NCI-H146 (cell line): ENCODE measurements at regions not wholly inside any gene's neighbourhood (a gene's known extent, or its start where the extent isn't known, plus 50 kb on each side); places are given as distances from the start of the nearest gene placed in this dataset.

Experiments
- DNase-seq: peaks from one replicate; lab custom pipeline; 2025; lab: John Stamatoyannopoulos, UW

DNA sequence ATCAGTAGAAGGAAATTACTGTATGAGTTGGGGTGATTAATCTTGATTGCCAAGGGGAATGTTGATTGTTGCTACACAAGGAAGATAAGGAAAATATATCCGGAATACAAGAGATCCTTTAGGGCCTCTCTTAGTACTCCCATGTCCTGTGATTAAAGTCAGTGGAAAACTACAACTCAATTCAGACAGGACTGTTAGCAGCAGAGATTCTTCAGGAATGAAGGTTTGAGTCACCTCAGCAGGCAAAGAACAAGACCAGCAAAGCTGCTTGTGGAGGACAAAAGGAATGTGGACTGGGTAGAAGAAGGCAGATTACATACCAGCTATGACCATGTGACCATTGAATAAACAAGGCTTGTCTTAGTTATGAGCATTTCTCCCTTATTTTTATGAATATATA is 478.2 kb downstream of the BUD13 start:
- no peak for DNase-seq

DNA sequence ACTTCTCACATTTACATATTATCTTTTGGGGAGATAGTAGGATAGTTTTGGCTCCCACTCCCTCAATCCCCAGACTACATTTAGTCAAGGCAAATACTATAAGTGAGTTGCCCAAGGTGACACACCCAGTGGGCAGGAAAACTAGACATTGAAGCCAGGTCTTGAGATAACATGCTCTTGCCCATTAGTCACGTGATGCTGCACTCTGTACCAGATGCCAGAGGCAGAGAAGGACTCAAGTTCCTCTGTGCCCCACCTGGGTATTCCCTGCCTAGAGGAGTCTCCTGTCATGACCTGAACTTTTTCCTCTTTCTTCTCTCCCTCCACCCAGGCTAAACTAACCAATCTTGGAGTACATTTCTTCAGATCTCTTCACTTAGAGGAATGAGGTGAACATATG is 484.9 kb downstream of the BUD13 start:
- DNase-seq: no peak

DNA sequence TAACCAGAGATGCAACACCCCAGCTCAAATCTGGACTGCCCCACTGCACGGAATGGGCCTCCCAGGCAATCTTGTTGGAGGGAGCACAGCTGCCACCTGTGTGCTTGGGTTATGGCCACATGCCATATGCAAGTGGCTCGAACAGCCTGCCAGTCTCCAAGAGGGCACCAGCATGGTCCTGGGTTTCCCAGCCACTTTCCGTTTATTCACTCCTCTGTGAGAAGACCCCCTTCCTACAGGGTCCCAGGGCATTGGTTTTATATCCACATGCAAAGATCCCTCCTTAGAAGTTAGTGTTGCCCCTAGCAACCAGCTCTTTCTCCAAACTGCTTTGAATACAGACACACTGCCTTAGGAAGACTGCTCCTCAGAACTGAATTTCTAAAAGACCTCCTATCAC is 487.8 kb downstream of the BUD13 start:
- DNase-seq: no peak

DNA sequence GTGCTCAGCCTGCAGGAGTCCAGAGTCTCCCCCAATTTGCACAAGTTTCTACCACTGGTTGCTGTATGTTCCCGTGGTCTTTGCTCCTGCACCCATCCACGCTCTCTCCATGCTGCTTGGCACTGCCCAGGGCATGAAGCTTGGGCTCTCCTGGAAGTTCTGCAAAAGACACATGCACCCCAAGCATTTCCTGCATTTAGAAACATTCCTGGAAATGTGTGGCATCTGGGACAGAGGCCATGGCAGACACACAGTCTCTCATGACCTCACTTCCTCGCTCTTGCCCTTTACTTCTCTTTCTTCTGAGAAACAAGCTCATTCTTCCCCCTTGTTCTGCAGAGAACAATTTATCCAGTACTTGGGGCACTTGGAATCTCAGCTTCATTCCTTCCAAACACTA is 489.5 kb downstream of the BUD13 start:
- DNase-seq: no peak

DNA sequence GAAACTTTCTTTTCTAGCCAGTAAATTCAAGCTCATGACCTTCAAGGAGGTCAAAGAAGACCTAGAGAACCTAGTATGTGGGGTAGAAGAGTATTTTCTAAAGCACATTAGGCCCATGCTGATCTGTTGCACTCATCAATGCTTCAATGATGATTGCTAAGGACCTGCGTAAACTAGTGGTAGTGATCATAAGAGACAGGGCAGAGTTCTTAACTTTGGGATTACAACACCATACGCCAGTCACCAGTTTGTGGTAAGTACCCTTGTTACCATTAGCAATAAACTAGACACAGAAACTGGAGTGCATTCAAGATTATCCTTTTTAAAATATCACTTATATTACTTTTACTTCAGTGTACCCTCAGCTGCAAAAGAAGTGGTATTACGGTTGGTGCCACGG is 490.3 kb downstream of the BUD13 start:
- DNase-seq: no peak

DNA sequence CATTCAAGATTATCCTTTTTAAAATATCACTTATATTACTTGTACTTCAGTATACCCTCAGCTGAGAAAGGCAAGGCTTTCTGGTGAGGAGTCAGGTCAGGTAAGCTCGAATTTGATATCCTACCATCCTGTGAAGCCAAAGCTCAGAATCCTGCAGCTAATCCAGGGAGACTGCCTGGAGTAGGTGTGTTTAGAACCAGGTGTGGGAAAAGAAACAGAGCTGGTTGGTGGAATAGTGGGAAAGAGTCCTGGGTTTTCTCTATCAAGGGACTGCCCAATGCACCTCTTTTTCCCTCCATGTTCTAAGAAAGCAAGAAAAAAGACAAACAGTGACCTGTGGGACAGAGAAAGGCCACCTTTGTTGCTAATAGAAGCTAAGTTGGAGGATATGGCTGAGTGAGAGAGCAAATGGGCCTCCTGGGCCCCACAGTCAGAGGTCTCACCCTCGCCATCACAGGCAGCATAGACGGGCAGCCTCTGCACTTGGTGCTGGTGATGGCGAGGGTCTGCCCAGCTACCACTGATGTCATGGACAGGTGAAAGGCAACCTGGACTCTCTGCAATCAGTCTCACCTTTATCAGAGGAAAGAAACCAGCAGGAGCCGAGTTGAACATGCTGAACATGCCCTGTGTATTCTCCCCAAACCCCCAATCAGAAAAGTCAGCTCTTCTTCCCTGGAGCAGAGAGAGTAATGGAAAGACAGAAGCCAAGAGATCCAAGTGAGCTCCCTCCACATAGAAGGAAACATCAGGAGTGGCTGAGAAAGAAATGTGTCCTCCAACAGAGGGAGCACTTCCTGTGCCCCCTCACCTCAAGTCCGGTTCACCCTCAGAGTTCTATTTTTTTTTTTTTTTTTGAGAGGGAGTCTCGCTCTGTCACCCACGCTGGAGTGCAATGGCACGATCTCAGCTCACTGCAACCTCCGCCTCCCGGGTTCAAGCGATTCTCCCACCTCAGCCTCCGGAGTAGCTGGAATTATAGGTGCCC is 491.3 kb downstream of the BUD13 start:
- DNase-seq: no peak

DNA sequence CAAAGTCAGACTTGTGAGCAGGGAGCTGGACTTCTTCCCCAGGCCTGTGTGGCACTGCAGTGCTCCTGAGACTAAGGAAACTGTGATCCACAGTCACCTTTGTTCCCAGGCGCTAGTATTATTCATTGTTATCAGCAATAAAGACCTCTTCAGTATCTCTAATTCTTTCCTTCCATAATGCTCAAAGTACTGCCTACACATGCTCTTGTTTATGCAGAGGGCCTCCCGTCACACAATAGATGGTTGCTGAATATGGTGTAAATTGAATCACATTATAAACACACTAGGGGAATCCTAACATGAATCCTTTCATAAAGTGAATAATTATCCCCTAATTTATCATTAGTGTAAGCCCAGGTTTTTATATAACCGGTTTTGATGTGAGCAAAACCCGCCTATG is 493.3 kb downstream of the BUD13 start:
- no peak for DNase-seq

DNA sequence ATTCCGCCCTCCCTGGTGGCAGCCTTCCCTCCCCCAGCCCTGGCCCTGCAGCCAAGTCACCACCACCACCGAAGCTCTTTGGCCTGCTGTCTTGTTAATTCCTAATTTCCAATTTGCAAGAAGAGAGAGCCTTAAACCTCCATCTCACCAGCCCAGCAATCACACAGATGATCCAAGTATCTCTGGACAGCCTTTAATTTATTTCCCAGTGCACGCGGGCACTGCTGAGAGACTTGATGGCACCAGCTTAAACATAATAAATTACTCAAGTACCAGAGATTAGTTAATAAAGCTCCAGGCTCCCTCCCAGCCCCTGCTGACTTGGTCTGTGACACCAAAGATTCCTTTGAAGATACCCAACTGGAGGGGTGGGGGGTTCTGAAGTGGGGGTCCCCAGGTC is 494.7 kb downstream of the BUD13 start:
- no peak for DNase-seq

DNA sequence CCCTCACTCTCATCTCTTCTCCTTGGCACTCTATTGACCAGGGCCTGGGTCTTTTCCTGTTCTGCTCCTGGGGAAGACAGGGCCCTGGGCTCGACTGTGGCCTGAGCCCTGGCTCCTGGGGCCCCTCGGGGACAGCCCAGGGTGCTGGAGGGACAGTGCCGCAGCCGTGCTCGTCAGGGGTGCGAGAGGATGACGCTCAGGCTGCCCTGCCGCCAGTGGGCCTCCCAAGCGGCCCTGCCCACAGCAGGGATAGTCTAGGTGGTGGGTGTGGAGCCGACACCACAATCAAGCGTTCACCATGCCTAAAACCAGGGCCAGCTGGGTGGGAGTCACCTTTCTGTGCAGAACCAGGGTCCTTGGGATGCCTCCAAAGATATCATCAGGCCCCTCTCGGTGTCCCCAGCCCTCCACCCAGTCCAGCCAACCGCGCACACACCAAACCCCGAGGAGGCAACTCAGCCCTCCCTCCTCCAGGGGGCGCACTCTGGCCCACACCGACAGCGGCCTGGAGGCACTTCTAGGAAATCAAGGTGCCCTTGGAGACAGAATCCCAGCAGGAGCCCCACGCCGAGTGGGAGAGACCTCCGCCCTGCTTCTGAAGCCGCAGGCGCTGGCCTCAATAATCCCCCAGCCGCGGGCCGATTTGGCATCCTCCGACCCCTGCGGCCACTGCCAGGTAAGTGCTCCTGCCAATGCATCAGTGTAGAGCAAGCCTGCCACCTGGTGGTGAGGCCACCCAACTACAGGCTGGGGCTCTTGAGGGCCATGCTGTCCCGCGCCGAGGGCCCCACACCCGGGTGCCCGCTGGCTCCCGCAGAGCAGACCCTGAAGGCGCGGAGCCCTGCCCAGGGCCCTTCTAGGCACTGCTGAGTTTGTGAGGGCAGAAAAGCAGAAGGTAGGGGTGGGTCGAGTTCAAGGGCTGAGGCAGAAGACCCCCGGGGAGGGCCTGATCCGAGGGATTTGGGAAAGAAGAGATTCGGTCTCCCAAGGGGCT is 496.4 kb downstream of the BUD13 start:
- DNase-seq: peak; percentile 82

DNA sequence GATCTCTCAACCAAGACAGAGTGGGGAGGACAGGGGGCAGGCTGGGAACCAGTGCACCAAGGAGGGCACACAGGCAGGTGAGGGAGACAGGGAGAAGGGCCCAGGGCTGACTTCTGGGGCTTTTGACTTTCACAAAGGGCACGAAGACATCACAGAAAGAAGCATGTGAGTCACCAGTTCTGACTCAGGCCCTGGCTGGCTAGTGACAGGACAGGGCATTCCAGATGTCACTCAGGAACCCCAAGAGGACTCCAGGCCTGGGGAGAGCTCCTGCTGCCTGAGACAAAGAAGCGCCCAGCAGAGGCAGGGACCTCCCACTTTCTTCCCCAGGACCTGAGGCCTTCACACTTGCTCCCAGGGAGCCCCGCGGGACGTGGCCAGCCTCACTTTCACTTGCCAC is 497.2 kb downstream of the BUD13 start:
- no peak for DNase-seq

DNA sequence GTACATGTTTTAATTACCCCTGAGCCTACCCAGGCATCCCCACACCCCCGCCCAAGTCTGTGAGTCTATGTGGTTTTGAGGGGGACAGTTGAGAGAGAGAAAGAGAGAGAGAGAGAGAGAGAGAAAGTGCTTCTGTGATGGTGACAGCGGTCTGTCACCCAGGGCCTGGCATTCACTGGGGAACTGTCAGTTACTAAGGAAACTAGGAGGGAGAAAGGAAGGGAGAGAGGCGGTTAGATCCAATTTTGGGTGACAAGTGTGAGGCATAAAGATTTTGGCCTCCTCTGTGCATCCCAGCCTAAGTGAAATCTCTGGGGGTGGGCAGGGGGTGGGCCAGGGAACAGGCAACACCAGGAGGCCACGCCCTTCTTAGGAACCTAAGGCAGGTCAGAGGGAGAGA is 498.3 kb downstream of the BUD13 start:
- no peak for DNase-seq

DNA sequence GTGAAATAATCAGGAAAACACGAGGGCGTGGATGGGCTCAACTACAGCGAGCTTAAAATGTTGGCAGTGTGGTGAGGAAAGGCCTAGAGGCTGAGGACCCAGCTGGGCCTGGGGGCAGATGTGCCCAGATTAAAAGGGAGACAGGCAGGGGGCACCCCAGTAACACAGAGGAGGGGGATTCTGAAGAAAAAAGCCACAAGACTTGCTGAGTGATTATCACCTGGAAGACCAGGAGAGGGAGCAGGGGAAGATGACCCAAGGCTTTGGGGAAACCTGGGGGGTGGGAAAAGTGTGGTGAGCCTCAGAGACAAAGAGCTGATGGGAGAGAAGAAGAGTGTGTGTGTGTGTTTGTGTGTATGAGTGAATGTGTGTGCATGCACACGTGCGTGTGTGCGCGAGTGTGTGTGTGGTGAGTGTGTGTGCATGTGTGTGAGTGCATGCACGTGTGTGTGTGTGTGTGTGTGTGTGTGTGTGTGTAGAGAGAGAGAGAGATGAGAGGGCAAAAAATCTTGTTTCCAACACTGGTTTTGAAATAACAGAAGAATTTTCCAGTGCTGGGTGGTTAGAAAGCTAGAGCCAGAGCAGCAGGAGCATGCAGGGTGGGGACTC is 500.5 kb downstream of the BUD13 start:
- no peak for DNase-seq

DNA sequence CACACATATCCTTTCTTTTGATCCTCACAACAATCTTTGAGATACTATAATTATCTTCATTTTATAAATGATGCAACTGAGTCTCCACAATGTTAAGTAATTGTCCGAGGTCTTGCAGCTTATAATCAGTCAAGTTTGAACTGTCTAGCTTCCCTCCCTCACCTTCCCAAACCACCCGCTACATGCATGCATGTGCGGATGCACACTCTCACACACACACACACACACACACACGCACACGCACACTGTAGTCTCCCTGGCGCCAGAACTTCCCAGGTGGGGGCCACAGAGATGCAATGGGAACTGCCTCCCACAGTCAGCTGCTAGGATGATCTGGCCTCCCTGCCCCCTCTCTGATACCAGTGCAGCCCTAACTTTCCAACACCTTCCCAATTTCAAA is 501.3 kb downstream of the BUD13 start:
- no peak for DNase-seq

DNA sequence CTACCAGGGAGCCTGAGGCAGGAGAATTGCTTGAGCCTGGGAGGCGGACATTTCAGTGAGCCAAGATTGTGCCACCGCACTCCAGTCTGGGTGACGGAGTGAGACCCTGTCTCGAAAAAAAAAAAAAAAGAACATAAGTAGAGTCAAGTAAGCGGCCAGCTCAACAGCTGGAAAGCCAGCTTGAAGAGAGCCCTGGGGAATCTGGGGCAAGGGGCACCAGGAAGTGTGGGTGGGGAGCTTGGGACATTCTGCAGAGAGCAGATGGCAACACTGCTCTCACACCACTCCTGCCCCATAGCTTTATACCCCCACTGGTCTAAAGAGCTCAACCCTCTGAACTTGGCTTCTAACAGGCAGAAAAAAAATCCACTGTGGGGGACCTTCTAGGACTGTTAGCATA is 505.6 kb downstream of the BUD13 start:
- DNase-seq: no peak

DNA sequence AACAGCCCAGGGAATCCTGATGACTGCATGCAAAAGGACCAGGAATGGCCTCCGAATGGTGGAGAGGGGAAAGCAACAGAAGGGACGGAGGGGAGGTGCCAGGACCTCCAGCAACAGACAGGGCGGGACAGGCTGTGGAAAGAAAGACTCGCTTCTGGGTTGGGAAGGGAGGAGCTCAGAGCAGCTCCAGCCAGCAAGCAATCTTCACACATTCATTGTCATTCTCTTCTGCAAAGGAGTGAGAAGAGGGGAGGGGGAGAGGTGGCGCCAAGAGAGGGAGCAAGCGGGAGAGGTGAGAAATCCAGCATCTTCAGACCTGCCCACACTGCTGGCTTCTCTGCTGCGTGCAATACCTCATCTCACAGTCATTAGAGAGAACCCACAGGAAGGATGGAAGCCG is 509.0 kb downstream of the BUD13 start:
- DNase-seq: no peak

DNA sequence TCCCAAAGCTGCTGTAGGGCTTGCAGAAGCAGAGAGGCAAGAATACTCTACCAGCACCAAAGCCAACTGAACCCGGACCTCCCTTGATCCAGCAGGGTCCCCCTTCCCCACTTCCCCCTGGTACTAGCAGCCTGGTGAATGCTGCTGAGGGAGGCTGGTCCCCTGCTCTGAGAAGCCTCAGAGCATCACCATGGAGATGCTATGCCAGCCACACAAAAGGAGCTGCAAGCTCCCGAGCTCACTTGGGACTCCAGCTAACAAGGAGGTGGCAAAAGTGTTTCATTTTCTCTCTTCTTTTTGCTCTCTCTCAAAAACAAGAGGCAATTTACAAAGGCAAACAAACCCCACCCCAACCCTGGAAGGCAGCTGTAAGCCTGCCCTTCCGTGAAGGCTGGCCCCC is 509.8 kb downstream of the BUD13 start:
- DNase-seq: peak; percentile 42

DNA sequence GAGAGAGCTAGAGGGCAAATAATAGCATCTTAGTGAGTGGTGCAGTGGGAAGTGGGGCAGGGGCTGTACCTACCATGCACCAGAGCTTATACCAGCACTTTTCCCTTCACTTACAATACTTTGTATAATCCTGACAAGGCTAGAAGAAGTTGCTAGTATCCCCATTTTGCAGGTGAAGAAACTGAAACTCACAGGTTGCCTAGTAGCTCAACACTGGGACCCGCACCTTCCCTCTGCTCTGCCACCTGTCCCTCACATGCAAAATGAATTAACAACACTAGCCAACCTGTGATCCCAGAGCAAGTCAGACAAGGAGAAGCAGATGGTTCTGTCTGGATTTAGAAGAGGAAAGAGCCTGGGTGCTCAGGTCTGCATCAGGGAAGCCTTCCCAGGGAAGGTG is 510.4 kb downstream of the BUD13 start:
- no peak for DNase-seq

DNA sequence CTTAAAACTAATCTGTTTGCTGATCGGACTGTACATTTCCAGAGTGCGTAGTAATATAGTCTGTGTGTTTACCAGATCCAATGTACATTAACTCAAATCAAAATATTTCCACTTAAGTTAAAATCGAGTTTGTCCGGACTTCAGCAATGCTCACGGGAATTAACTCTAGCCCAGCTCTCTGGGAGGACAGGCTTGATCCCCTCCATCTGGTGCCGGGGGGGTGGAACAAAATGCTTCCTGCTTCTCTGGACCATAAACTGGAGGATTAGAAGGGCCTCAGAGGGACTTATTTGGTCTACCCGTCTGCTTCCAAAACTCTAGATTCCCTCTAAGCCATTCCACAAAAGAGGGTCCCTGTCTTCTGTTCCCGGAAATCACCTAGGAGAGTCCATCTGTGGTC is 511.2 kb downstream of the BUD13 start:
- DNase-seq: no peak

DNA sequence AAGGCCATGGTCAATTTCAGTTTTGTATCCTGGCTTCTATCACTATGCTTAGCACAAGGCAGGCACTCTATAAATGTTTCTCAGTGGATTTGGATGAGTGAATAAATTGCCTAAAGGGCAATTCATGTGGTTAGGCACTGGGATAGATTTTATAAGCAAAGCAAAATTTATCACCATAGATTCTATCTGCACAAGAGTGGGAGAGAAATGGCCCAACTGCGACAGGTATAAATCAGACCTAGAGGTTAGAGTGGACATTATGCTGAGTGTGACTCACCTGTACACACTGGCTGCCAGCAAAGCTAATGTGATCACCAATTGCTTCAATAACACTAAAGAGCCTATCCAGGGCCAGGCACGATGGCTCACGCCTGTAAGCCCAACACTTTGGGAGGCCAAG is 514.0 kb downstream of the BUD13 start:
- no peak for DNase-seq

DNA sequence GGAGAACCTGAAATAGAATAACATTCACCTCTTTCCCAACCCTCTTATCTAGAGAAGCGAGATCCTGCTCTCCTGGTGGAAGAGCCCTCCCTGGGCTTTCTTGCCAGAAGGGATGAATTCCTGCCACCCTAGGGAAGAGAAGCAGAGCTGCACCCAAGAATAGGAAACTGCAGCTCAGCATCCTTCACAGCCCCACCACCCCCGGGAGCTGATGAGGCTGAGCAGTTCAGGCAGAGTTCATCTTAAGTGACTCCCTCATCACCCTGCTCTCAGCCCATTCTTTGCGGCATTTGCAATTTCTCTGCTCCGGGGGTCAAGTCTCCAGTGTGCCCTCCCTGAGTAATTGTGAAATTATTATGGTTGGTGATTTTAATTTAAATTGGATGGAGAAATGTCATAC is 514.9 kb downstream of the BUD13 start:
- DNase-seq: no peak

DNA sequence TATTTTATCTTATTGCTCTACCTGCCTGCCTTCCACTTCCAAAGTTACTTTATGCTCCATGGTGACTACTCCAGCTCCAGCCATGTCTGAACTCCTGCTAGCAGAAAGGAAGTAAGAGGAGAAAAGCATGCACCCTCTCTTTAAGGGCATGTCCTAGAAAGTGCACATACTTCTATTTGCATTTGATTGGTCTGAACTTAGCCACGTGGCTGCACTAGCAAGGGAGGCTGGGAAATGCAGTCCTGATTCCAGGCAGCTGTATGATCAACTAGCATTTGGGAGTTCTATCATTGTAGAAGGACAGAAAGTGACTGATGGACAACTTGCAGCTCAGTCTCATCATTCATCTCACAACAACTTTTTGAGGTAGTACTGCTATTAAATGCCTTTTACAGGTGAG is 515.7 kb downstream of the BUD13 start:
- no peak for DNase-seq

DNA sequence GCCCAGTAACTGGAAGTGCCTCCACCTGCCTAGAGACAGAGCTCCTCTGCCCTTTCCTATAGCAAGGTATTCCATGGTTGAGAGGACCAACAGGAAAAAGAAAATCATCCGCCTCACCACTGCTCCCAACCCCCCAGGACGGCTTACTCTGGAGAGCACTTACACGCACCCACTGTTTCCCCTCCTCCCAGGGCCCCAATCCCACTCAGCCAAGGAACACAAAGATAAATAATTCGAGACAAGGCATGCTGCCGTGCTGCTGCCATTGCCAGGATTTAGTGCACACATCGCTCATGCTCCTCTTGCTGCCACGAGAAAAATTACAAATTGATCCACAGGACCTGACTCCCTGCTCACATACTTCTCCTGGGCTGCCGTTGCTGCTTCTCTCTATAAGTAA is 516.6 kb downstream of the BUD13 start:
- no peak for DNase-seq
